MM.1S (cell line): ENCODE measurements at regions not wholly inside any gene's neighbourhood (a gene's known extent, or its start where the extent isn't known, plus 50 kb on each side); places are given as distances from the start of the nearest gene placed in this dataset.

Source experiments
- DNase-seq: peaks from one replicate; pipeline ENCODE4 v3.0.0-alpha.2; 2015
- H2AFZ ChIP-seq: fragments of 300-600 bp; sonication (generic); 2 replicates; pipeline ENCODE4 v1.6.0; 2016; ENCODE audit warnings: antibody characterized with exemption, low read length
- H3F3A ChIP-seq: fragments of 300-600 bp; sonication (generic); 2 replicates; pipeline ENCODE4 v1.6.1; 2016; ENCODE audit warnings: mild to moderate bottlenecking, antibody characterized with exemption, low read length, moderate library complexity, mixed read lengths; ENCODE audit not compliant: insufficient read depth
- H3K27ac ChIP-seq: fragments of 300-600 bp; sonication (generic); 2 replicates; pipeline ENCODE4 v1.5.1; 2016; ENCODE audit warnings: mild to moderate bottlenecking, low read length
- H3K27me3 ChIP-seq: fragments of 300-600 bp; sonication (generic); replicated peaks from 2 replicates; pipeline ENCODE4 v1.6.0; 2016; ENCODE audit warnings: low read length; ENCODE audit not compliant: insufficient read depth
- H3K36me3 ChIP-seq: fragments of 300-600 bp; sonication (generic); replicated peaks from 2 replicates; pipeline ENCODE4 v1.6.1; 2016; ENCODE audit warnings: mild to moderate bottlenecking, low read length, mixed read lengths; ENCODE audit not compliant: insufficient read depth
- H3K4me1 ChIP-seq: fragments of 300-600 bp; sonication (generic); 2 replicates; pipeline ENCODE4 v1.6.1; 2016; ENCODE audit warnings: low read length, mixed read lengths
- H3K4me2 ChIP-seq: fragments of 300-600 bp; sonication (generic); 2 replicates; pipeline ENCODE4 v1.6.0; 2016; ENCODE audit warnings: low read depth, low read length
- H3K4me3 ChIP-seq: fragments of 300-600 bp; sonication (generic); 2 replicates; pipeline ENCODE4 v1.5.1; 2016; ENCODE audit warnings: low read length, mixed read lengths
- H3K79me2 ChIP-seq: fragments of 300-600 bp; sonication (generic); 2 replicates; pipeline ENCODE4 v1.6.1; 2016; ENCODE audit warnings: mixed run types, low read length, mixed read lengths
- H3K9ac ChIP-seq: fragments of 300-600 bp; sonication (generic); 2 replicates; pipeline ENCODE4 v1.6.1; 2016; ENCODE audit warnings: low read length, mixed read lengths
- H3K9me2 ChIP-seq: fragments of 300-600 bp; sonication (generic); replicated peaks from 2 replicates; pipeline ENCODE4 v1.6.1; 2016; ENCODE audit warnings: mild to moderate bottlenecking, low read length, mixed read lengths; ENCODE audit not compliant: insufficient read depth
- H3K9me3 ChIP-seq: fragments of 300-600 bp; sonication (generic); replicated peaks from 2 replicates; pipeline ENCODE4 v1.6.1; 2016; ENCODE audit warnings: mild to moderate bottlenecking, low read length, mixed read lengths; ENCODE audit not compliant: insufficient read depth
- H4K20me1 ChIP-seq: fragments of 300-600 bp; sonication (generic); 2 replicates; pipeline ENCODE4 v1.6.1; 2016; ENCODE audit warnings: mild to moderate bottlenecking, low read length, moderate library complexity, mixed read lengths; ENCODE audit not compliant: insufficient read depth
- EZH2 ChIP-seq: fragments of 300-600 bp; sonication (generic); optimal IDR thresholded peaks from 2 replicates; pipeline ENCODE3; 2017; ENCODE audit warnings: low read depth, mild to moderate bottlenecking, antibody characterized with exemption, low read length, mixed read lengths
- EZH2phosphoT487 ChIP-seq: fragments of 300-600 bp; sonication (generic); IDR thresholded peaks from 2 replicates; pipeline ENCODE4 v1.6.1; 2018; ENCODE audit warnings: antibody characterized with exemption, low read length
- TF ChIP-seq, protein P1 (sequence below): fragments of 300-600 bp; sonication (generic); IDR thresholded peaks from 2 replicates; pipeline ENCODE4 v1.5.1; 2016; ENCODE audit warnings: antibody characterized with exemption, low read length, mixed read lengths

- no peaks in the 10 kb centered on the region for H3F3A ChIP-seq
Observed at GRCh38 chr5:89457411-89458331, 574.7 kb upstream of the MEF2C start.

GRCh38 chr5:89452081-89452480 is 569.1 kb upstream of the MEF2C start:
- H3K27me3 ChIP-seq, result no peaks in the 10 kb centered on the region
- no peak for DNase-seq
- no peak overlapping the region for H3K4me2 ChIP-seq
- H3K9me2 ChIP-seq, result no peaks in the 10 kb centered on the region
- 0 out of 2 replicates have a peak, but pooled peaks cover under 1% of the 10 kb centered on the region for H3K4me1 ChIP-seq
- H3K4me3 ChIP-seq, result no peak overlapping the region
- no peaks in the 10 kb centered on the region for H3K79me2 ChIP-seq
- no peak for TF ChIP-seq EZH2
- no peak overlapping the region for H3K27ac ChIP-seq
- no peaks in the 10 kb centered on the region for H3K36me3 ChIP-seq
- no peaks in the 10 kb centered on the region for H3K9me3 ChIP-seq
- no peaks in the 10 kb centered on the region for H4K20me1 ChIP-seq
- no peak overlapping the region for H3K9ac ChIP-seq
- no peaks in the 10 kb centered on the region for H3F3A ChIP-seq
- H2AFZ ChIP-seq, result no peak overlapping the region

More at GRCh38 chr5:89457411-89458331, 574.7 kb upstream of the MEF2C start:
- Histone ChIP-seq H2AFZ (no peak overlapping the region), H3K36me3 (no peaks in the 10 kb centered on the region), H4K20me1 (no peaks in the 10 kb centered on the region), H3K4me2 (no peak overlapping the region), H3K9me3 (no peaks in the 10 kb centered on the region), H3K9me2 (no peaks in the 10 kb centered on the region), H3K27ac (no peak overlapping the region), H3K79me2 (no peaks in the 10 kb centered on the region), H3K9ac (no peak overlapping the region), H3K4me3 (no peak overlapping the region), H3K27me3 (no peaks in the 10 kb centered on the region), H3K4me1 (peaks cover 18% of the 10 kb centered on the region)
- DNase-seq, result no peak
- TF ChIP-seq EZH2phosphoT487, result no peak
- TF ChIP-seq EZH2, result no peak
- TF ChIP-seq, protein P1, sequence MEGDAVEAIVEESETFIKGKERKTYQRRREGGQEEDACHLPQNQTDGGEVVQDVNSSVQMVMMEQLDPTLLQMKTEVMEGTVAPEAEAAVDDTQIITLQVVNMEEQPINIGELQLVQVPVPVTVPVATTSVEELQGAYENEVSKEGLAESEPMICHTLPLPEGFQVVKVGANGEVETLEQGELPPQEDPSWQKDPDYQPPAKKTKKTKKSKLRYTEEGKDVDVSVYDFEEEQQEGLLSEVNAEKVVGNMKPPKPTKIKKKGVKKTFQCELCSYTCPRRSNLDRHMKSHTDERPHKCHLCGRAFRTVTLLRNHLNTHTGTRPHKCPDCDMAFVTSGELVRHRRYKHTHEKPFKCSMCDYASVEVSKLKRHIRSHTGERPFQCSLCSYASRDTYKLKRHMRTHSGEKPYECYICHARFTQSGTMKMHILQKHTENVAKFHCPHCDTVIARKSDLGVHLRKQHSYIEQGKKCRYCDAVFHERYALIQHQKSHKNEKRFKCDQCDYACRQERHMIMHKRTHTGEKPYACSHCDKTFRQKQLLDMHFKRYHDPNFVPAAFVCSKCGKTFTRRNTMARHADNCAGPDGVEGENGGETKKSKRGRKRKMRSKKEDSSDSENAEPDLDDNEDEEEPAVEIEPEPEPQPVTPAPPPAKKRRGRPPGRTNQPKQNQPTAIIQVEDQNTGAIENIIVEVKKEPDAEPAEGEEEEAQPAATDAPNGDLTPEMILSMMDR, result no peak

DNA sequence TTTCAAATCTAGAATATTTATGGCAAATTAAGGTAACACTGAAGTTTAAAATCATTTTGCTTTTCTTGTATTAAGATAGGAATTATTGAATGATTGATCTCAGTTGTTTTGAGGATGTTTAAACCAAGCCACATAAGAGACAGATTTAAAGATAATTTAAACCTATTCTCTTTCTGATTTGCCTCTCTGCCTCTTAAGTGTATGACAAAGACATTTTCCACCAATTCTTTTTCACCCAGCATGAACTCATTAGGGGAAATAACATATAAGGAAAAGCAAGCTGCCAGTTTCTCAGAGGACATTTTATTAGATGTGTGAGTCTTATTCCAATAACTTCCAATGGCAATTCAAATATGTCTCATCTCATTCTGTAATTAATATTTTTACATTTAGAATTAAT is 568.3 kb upstream of the MEF2C start:
- Histone ChIP-seq H3K79me2 (no peaks in the 10 kb centered on the region), H3K9ac (no peak overlapping the region), H4K20me1 (no peaks in the 10 kb centered on the region), H3K9me3 (no peaks in the 10 kb centered on the region), H3K27ac (no peak overlapping the region), H3F3A (no peaks in the 10 kb centered on the region), H3K4me2 (no peak overlapping the region), H3K9me2 (no peaks in the 10 kb centered on the region), H3K4me1 (no peaks in the 10 kb centered on the region), H2AFZ (no peak overlapping the region), H3K4me3 (no peak overlapping the region), H3K27me3 (no peaks in the 10 kb centered on the region), H3K36me3 (no peaks in the 10 kb centered on the region)
- TF ChIP-seq, protein P1, result no peak
- TF ChIP-seq EZH2phosphoT487, result no peak
- TF ChIP-seq EZH2, result no peak
- no peak for DNase-seq

GRCh38 chr5:89450149-89450538 is 567.2 kb upstream of the MEF2C start:
- no peaks in the 10 kb centered on the region for H3K79me2 ChIP-seq
- no peak for DNase-seq
- H3K36me3 ChIP-seq, result no peaks in the 10 kb centered on the region
- no peak overlapping the region for H3K4me2 ChIP-seq
- H3K9me3 ChIP-seq, result no peaks in the 10 kb centered on the region
- no peaks in the 10 kb centered on the region for H3K27me3 ChIP-seq
- H3K4me3 ChIP-seq, result no peak overlapping the region
- no peak overlapping the region for H3K9ac ChIP-seq
- H3K27ac ChIP-seq, result no peak overlapping the region
- no peak overlapping the region for H2AFZ ChIP-seq
- no peaks in the 10 kb centered on the region for H4K20me1 ChIP-seq
- H3F3A ChIP-seq, result no peaks in the 10 kb centered on the region
- TF ChIP-seq EZH2 (no peak), EZH2phosphoT487 (no peak)
- TF ChIP-seq, protein P1, result no peak
- H3K9me2 ChIP-seq, result no peaks in the 10 kb centered on the region
- H3K4me1 ChIP-seq, result no peaks in the 10 kb centered on the region
